ENCODE measurements at regions not wholly inside any gene's neighbourhood (a gene's known extent, or its start where the extent isn't known, plus 50 kb on each side); places are given as distances from the start of the nearest gene placed in this dataset.

GRCh38 chr18:30450927-30451326, 591.6 kb downstream of the DSC3 start:
- no peak overlapping the region for H2BK12ac ChIP-seq (ENCODE audit: insufficient read length, low read depth, low read length)
- no peak overlapping the region for H3K27ac ChIP-seq (ENCODE audit: insufficient read length, low read depth, low read length)
- Mint-ChIP-seq H3K27ac (no peak overlapping the region), H3K4me1 (peaks cover 8 to 11% of the 10 kb centered on the region in 2 experiments), H3K27me3 (ENCODE audit: low read depth) (no peaks in the 10 kb centered on the region), H3K4me3 (no peak overlapping the region), H3K9me3 (no peaks in the 10 kb centered on the region), H3K36me3 (ENCODE audit: insufficient read depth in 1 of 3, low read depth in 3 of 3) (no peaks in the 10 kb centered on the region)
- H3K79me1 ChIP-seq (ENCODE audit: insufficient read depth, low read depth, low read length, poor library complexity, severe bottlenecking), result no peaks in the 10 kb centered on the region
- H4K5ac ChIP-seq (ENCODE audit: insufficient read length, low read depth, low read length), result no peak overlapping the region
- H3K14ac ChIP-seq (ENCODE audit: insufficient read depth, low read length), result no peak overlapping the region
- no peaks in the 10 kb centered on the region for H3K4me1 ChIP-seq (ENCODE audit: insufficient read depth, low read length)
- no peak for DNase-seq
- no peaks in the 10 kb centered on the region for H3K23me2 ChIP-seq (ENCODE audit: insufficient read length, low read depth, low read length, poor library complexity, severe bottlenecking)
- no peaks in the 10 kb centered on the region for H3K9me3 ChIP-seq (ENCODE audit: control insufficient read depth, low read depth, low read length)
- H4K8ac ChIP-seq (replicated peaks; ENCODE audit: insufficient read length, low read depth, low read length), result no peak overlapping the region
- no peak overlapping the region for H3K56ac ChIP-seq (ENCODE audit: insufficient read length, low read depth, low read length)
- H3K4me2 ChIP-seq (ENCODE audit: insufficient read depth, insufficient read length, low read length), result no peak overlapping the region
- no peak overlapping the region for H3K18ac ChIP-seq (ENCODE audit: insufficient read length, low read depth, low read length)
- no peak overlapping the region for H3K23ac ChIP-seq (ENCODE audit: insufficient read length, low read depth, low read length)
- no CpG with 5 or more reads among the region's 2 CpGs for WGBS (ENCODE audit: extremely low coverage, insufficient read length, low lambda C conversion rate)
- H3K27me3 ChIP-seq (ENCODE audit: insufficient read depth, low read length), result no peaks in the 10 kb centered on the region
- no peak overlapping the region for H3K4ac ChIP-seq (ENCODE audit: low read depth, low read length)
- no peak overlapping the region for H2AFZ ChIP-seq (ENCODE audit: low read length)
- no peak overlapping the region for H2BK15ac ChIP-seq (ENCODE audit: low read depth, low read length)
- no peak overlapping the region for H4K91ac ChIP-seq (ENCODE audit: insufficient read length, low read depth, low read length)
- no peaks in the 10 kb centered on the region for H3K79me2 ChIP-seq (ENCODE audit: insufficient read depth, low read length)
- no peak overlapping the region for H2BK120ac ChIP-seq (ENCODE audit: low read depth, low read length, poor library complexity, severe bottlenecking)
- no peaks in the 10 kb centered on the region for H4K20me1 ChIP-seq (ENCODE audit: control insufficient read depth, insufficient read depth, insufficient read length)
- H2AK5ac ChIP-seq (ENCODE audit: insufficient read length, low read length), result no peak overlapping the region
- H3T11ph ChIP-seq (ENCODE audit: low read length), result no peak overlapping the region
- no peak overlapping the region for H2BK20ac ChIP-seq (ENCODE audit: low read depth, low read length, poor library complexity, severe bottlenecking)
- H2BK5ac ChIP-seq (ENCODE audit: insufficient read length, low read length), result no peak overlapping the region
- no peak overlapping the region for H3K9ac ChIP-seq (ENCODE audit: extremely low read depth, insufficient read length, low read length)
- TF ChIP-seq CTCF (conservative IDR thresholded peaks at IDR 0.05), result no peak
